Lung (tissue), 11 donors: ENCODE measurements at regions not wholly inside any gene's neighbourhood (a gene's known extent, or its start where the extent isn't known, plus 50 kb on each side); places are given as distances from the start of the nearest gene placed in this dataset.
"Not testable (repeated sequence)": the region's sequence is repeated elsewhere in the genome, so short reads cannot be mapped to it uniquely, and the experiment has no call there.

ENCODE experiments used
- ATAC-seq: fragments of 200-7000 bp; cut with Tn5 transposase; one replicate; pipeline ENCODE4 v1.9.1; 2020; ENCODE audit warnings: moderate number of reproducible peaks; ENCODE audit not compliant: insufficient read depth, low FRiP score
- DNase-seq, 3 donors: peaks; one replicate each; pipeline ENCODE4 v3.0.0-alpha.2; 2013 to 2017
- H3K27ac ChIP-seq, 2 donors: one replicate each; pipeline ENCODE4 v1.5.1; 2013; ENCODE audit warnings: mild to moderate bottlenecking in 2 of 2, moderate library complexity in 2 of 2, control low read depth in 1 of 2, inconsistent platforms in 1 of 2, low read depth in 1 of 2, low read length in 1 of 2
- H3K27me3 ChIP-seq, 3 donors: one replicate each; pipeline ENCODE4 v1.5.1; 2013; ENCODE audit warnings: low read length in 2 of 3; ENCODE audit not compliant: control insufficient read depth in 3 of 3, insufficient read depth in 3 of 3
- H3K36me3 ChIP-seq, 4 donors: one replicate each; pipeline ENCODE4 v1.5.1; 2013; ENCODE audit warnings: low read length in 4 of 4, mild to moderate bottlenecking in 1 of 4, moderate library complexity in 1 of 4; ENCODE audit not compliant: control insufficient read depth in 4 of 4, insufficient read depth in 4 of 4
- H3K4me1 ChIP-seq, 5 donors: one replicate each; pipeline ENCODE4 v1.5.1; 2013; ENCODE audit warnings: low read length in 5 of 5, mild to moderate bottlenecking in 2 of 5, moderate library complexity in 1 of 5; ENCODE audit not compliant: control insufficient read depth in 5 of 5, insufficient read depth in 5 of 5
- H3K4me3 ChIP-seq: one replicate; pipeline ENCODE4 v1.5.1; 2013; ENCODE audit warnings: mild to moderate bottlenecking, control low read depth, moderate library complexity
- H3K9ac ChIP-seq, 2 donors: one replicate each; pipeline ENCODE4 v1.5.1; 2013; ENCODE audit warnings: low read length in 2 of 2, control low read depth in 1 of 2; ENCODE audit not compliant: insufficient read depth in 1 of 2
- H3K9me3 ChIP-seq, 4 donors: one replicate each; pipeline ENCODE4 v1.5.1; 2013; ENCODE audit warnings: low read length in 3 of 4, mild to moderate bottlenecking in 1 of 4, moderate library complexity in 1 of 4; ENCODE audit not compliant: control insufficient read depth in 4 of 4, insufficient read depth in 3 of 4
- WGBS, 2 donors: extraction: QIAGEN DNeasy Blood & Tissue Kit; methylation state at CpG; one replicate each; pipeline ENCODE4 v1.1.7; 2013; 5-methylcytosine and 5-hydroxymethylcytosine counted together
- TF ChIP-seq, protein P1 (sequence below): IDR thresholded peaks from 2 replicates; pipeline ENCODE4 v1.5.1; 2012; ENCODE audit warnings: mild to moderate bottlenecking; ENCODE audit errors: control extremely low read depth, extremely low read depth
- donor health status: control.
- donor health status: control.
- donor health status: Bipolar disorder and iron deficiency.
- donor health status: healthy.
- donor health status: DM: yes; HTN: yes; CAD: no.

DNA sequence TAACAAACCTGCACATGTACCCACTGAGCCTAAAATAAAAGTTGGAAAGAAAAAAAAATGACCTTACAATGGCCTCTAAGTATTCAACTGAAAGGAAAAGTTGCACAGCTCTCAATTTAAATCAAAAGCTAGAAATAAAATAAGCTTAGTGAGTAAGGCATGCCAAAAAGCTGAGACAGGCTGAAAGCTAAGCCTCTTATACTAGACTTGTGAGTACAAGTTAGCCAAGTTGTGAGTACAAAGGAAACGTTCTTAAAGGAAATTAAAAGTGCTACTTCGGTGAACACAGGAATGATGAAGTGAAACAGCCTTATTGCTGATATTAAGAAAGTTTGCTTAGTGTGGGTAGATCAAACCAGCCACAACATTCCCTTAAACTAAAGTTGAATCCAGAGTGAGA, 707.9 kb upstream of the PITX2 start:
- Histone ChIP-seq H3K27me3 (no peaks in the 10 kb centered on the region), H3K36me3 (no peaks in the 10 kb centered on the region), H3K4me1 (no peaks in the 10 kb centered on the region), H3K27ac (no peak overlapping the region), H3K4me3 (no peak overlapping the region), H3K9me3 (no peaks in the 10 kb centered on the region), H3K9ac (no peak overlapping the region)
- 52 to 69% methylated on average over 2 of the region's 2 CpGs for WGBS, 2 donors
- DNase-seq, result peak in 2 of 3 donors; percentile 2 to 51
- ATAC-seq, result no peak
- TF ChIP-seq, protein P1, sequence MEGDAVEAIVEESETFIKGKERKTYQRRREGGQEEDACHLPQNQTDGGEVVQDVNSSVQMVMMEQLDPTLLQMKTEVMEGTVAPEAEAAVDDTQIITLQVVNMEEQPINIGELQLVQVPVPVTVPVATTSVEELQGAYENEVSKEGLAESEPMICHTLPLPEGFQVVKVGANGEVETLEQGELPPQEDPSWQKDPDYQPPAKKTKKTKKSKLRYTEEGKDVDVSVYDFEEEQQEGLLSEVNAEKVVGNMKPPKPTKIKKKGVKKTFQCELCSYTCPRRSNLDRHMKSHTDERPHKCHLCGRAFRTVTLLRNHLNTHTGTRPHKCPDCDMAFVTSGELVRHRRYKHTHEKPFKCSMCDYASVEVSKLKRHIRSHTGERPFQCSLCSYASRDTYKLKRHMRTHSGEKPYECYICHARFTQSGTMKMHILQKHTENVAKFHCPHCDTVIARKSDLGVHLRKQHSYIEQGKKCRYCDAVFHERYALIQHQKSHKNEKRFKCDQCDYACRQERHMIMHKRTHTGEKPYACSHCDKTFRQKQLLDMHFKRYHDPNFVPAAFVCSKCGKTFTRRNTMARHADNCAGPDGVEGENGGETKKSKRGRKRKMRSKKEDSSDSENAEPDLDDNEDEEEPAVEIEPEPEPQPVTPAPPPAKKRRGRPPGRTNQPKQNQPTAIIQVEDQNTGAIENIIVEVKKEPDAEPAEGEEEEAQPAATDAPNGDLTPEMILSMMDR, result no peak

DNA sequence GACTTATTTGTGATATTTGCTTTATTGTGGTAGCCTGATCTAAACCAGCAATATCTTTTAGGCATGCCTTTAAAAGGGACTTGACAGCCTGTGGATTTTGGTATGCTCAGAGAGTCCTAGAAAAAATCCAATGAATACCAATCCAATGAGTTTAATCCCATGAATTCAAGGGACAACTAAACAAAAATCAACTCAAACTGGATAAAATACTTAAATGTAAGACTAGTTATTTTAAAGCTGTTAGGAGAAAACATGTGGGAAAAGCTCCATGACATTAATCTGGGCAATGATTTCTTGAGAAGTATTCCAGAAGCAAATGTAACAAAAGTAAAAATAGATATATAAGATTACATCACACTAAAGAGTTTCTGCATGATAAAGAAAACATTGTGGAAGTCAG, 711.5 kb upstream of the PITX2 start:
- H3K9ac ChIP-seq, result no peak overlapping the region

DNA sequence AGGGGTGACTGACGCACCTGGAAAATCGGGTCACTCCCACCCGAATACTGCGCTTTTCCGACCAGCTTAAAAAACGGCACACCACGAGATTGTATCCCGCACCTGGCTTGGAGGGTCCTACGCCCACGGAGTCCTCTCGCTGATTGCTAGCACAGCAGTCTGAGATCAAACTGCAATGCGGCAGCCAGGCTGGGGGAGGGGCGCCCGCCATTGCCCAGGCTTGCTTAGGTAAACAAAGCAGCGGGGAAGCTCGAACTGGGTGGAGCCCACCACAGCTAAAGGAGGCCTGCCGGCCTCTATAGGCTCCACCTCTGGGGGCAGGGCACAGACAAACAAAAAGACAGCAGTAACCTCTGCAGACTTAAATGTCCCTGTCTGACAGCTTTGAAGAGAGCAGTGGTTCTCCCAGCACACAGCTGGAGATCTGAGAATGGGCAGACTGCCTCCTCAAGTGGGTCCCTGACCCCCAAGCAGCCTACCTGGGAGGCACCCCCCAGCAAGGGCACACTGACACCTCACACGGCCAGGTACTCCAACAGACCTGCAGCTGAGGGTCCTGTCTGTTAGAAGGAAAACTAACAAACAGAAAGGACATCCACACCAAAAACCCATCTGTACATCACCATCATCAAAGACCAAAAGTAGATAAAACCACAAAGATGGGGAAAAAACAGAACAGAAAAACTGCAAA, 714.5 kb upstream of the PITX2 start:
- not testable (repeated sequence) for H3K4me1 ChIP-seq, H3K36me3 ChIP-seq, H3K9me3 ChIP-seq, H3K27ac ChIP-seq, H3K9ac ChIP-seq, ATAC-seq, H3K27me3 ChIP-seq, DNase-seq, H3K4me3 ChIP-seq
- 73 to 82% methylated on average over 18 of the region's 18 CpGs for whole genome bisulfite sequencing, 2 donors

More for the DNA sequence above, 711.5 kb upstream of the PITX2 start:
- ATAC-seq (no peak), DNase-seq (no peak)
- no peak overlapping the region for H3K4me3 ChIP-seq
- TF ChIP-seq, protein P1, result no peak
- H3K36me3 ChIP-seq, result no peaks in the 10 kb centered on the region
- H3K27ac ChIP-seq, result no peak overlapping the region
- H3K9me3 ChIP-seq, result no peaks in the 10 kb centered on the region
- no peaks in the 10 kb centered on the region for H3K27me3 ChIP-seq
- no peaks in the 10 kb centered on the region for H3K4me1 ChIP-seq

DNA sequence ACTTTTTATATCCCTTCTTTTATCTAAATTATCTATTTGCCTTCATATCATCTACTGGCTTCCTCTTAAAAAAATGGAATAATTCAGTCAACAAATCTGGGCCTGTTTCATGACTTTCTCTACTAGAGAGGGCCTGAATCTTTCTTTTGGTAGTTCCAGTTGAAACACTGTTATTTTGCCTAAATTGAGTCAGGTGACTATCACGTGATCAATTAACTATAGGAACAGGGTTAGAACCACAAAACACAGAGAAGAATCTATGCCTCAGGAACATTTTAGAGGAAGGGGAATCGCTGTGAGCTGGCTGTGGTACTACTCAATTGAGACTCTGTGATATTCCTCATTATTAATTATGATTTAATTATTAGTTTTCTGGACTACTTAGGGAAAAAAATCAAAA, 736.7 kb upstream of the PITX2 start:
- Histone ChIP-seq H3K4me1 (no peaks in the 10 kb centered on the region), H3K9me3 (no peaks in the 10 kb centered on the region), H3K27me3 (no peaks in the 10 kb centered on the region), H3K4me3 (no peak overlapping the region), H3K36me3 (no peaks in the 10 kb centered on the region), H3K9ac (no peak overlapping the region), H3K27ac (no peak overlapping the region)
- no peak for ATAC-seq
- TF ChIP-seq, protein P1, result no peak
- WGBS, 2 donors, result 77 to 83% methylated on average over 2 of the region's 2 CpGs
- DNase-seq, result no peak
